Lower lobe of right lung (tissue), 2 donors: ENCODE measurements at regions not wholly inside any gene's neighbourhood (a gene's known extent, or its start where the extent isn't known, plus 50 kb on each side); places are given as distances from the start of the nearest gene placed in this dataset.
"Not testable (repeated sequence)": the region's sequence is repeated elsewhere in the genome, so short reads cannot be mapped to it uniquely, and the experiment has no call there.

ENCODE experiments used
- ATAC-seq, 2 donors: fragments of 200-7000 bp; cut with Tn5 transposase; one replicate each; pipeline ENCODE4 v1.9.1; 2020 to 2022; ENCODE audit warnings: mild to moderate bottlenecking in 2 of 2, moderate library complexity in 2 of 2
- DNase-seq: peaks from one replicate; pipeline ENCODE4 v3.0.0-alpha.2; 2020
- H3K27ac ChIP-seq: fragments of 200-600 bp; one replicate; pipeline ENCODE4 v1.8.0; 2022
- H3K27me3 ChIP-seq: fragments of 200-600 bp; one replicate; pipeline ENCODE4 v1.8.0; 2022; ENCODE audit warnings: low read depth
- H3K36me3 ChIP-seq: fragments of 200-600 bp; one replicate; pipeline ENCODE4 v1.8.0; 2022; ENCODE audit warnings: mild to moderate bottlenecking
- H3K4me1 ChIP-seq: fragments of 200-600 bp; one replicate; pipeline ENCODE4 v1.8.0; 2022
- H3K4me3 ChIP-seq: fragments of 200-600 bp; one replicate; pipeline ENCODE4 v1.8.0; 2022; ENCODE audit warnings: mild to moderate bottlenecking
- H3K9me3 ChIP-seq: fragments of 200-600 bp; one replicate; pipeline ENCODE4 v1.8.0; 2022
- intact Hi-C: fragments of 100-400 bp; cut with DNase I; formaldehyde crosslinking; loops from one replicate; pipeline ENCODE4 v1.11.0; 2022
- TF ChIP-seq, protein P1 (sequence below): fragments of 200-600 bp; IDR thresholded peaks from one replicate; pipeline ENCODE4 v1.8.0; 2022; ENCODE audit warnings: antibody characterized with exemption, mild to moderate bottlenecking
- donor health status: DM: no; HTN: yes; CAD: no; lungs with severe emphysema.

DNA sequence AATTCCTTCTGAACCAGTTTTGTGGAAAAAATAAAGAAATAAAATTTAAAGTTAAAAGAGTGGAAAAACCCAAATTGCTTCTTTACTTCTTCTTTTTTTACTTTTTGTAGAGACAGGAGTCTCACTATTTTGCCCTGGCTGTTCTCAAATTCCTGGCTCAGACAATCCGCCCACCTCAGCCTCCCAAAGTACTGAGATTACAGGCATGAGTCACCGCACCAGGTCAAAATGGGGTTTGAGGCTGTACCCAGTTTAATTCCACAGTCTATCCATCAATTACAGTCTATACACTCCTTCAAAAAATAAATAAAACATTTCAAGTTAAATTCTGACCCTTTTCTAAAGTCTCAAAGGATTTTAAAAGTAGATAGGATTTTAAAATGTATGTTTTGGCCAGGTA is 120.3 kb downstream of the FAM161A start:
- Histone ChIP-seq H3K27me3 (no peaks in the 10 kb centered on the region), H3K36me3 (no peaks in the 10 kb centered on the region), H3K4me1 (no peaks in the 10 kb centered on the region), H3K9me3 (no peaks in the 10 kb centered on the region), H3K4me3 (no peak overlapping the region), H3K27ac (no peak overlapping the region)
- no peak for DNase-seq
- intact Hi-C loops, result no loop called here
- TF ChIP-seq, protein P1, sequence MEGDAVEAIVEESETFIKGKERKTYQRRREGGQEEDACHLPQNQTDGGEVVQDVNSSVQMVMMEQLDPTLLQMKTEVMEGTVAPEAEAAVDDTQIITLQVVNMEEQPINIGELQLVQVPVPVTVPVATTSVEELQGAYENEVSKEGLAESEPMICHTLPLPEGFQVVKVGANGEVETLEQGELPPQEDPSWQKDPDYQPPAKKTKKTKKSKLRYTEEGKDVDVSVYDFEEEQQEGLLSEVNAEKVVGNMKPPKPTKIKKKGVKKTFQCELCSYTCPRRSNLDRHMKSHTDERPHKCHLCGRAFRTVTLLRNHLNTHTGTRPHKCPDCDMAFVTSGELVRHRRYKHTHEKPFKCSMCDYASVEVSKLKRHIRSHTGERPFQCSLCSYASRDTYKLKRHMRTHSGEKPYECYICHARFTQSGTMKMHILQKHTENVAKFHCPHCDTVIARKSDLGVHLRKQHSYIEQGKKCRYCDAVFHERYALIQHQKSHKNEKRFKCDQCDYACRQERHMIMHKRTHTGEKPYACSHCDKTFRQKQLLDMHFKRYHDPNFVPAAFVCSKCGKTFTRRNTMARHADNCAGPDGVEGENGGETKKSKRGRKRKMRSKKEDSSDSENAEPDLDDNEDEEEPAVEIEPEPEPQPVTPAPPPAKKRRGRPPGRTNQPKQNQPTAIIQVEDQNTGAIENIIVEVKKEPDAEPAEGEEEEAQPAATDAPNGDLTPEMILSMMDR, result no peak
- no peak for ATAC-seq

DNA sequence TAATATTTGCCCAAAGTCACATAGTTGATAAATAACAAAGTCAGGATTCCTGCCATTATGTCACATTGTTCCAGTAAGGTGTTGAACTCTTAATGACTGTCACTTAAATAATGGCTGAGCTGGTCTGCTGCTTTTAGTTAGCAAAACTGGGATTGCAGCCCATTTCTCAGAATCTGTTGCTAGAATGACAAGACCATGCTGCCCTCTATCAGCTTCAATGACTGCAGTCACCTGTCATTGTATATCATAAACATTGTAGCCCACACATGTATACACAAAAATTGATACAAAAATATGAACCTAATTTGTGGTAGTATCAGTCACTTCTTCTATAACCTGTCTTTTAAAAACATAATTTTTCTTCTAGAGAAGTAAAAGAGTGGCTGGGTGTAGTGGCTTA is 121.1 kb downstream of the FAM161A start:
- intact Hi-C loops, result no loop called here
- H3K27ac ChIP-seq, result no peak overlapping the region
- no peak for DNase-seq
- H3K36me3 ChIP-seq, result no peaks in the 10 kb centered on the region
- no peaks in the 10 kb centered on the region for H3K27me3 ChIP-seq
- no peak for ATAC-seq
- H3K4me1 ChIP-seq, result no peaks in the 10 kb centered on the region
- H3K4me3 ChIP-seq, result no peak overlapping the region
- TF ChIP-seq, protein P1, result no peak
- no peaks in the 10 kb centered on the region for H3K9me3 ChIP-seq

DNA sequence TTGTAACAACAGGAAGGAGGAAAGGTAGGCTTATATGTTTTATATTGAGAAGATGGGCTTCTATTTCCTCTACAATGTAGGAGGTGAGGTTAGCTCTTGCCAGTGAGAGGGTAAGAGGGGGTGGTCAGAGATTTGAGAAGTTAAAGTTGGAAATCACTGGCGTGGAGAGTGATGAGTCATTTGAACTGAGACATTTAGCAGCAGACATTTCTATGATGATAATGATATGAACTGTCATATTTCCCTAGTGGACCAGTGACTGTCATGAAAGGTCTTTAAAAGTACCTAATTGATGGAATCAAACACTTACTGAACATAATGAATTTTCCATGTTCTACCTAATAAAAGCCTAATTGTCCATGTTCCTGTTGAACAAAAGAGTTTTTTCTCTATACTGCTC is 126.1 kb downstream of the FAM161A start:
- H3K9me3 ChIP-seq, result no peaks in the 10 kb centered on the region
- no peak overlapping the region for H3K27ac ChIP-seq
- ATAC-seq, result no peak
- no peaks in the 10 kb centered on the region for H3K4me1 ChIP-seq
- H3K27me3 ChIP-seq, result no peaks in the 10 kb centered on the region
- no peaks in the 10 kb centered on the region for H3K36me3 ChIP-seq
- intact Hi-C loops, result no loop called here
- TF ChIP-seq, protein P1, result no peak
- no peak overlapping the region for H3K4me3 ChIP-seq
- DNase-seq, result no peak

DNA sequence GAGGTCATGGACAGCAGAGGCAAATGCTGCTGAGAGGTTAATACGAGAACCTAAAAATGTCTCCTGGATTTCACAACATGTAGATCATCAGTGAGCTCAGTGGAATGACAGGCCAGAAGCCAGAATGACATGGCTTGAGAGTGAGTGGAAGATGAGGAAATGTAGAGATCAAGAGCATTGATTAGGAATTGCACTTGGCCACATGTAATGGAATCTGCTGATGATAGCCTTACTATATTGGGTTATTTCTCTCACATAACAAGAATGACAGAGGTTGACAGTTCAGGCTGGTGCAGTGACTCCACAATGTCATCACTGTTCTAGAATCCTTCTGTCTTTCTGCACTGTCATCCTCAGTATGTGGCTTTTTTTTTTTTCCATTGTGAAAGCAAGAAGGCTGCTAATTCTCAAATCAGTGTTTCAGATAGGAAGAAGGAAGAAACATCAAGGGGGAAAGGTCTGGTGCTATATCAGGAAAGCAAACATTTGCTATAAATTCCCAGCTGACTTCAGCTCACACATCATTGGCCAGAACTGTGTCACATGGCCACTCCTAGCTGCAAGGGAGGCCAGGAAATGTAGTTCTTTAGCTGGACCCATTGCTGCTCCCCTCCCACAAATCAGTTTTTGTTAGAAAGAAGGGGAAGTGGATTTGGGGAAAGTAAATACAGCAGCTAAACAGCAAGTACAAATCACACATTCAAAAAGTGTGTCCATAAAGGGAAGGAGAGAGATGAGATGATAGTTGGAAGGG is 127.2 kb downstream of the FAM161A start:
- TF ChIP-seq, protein P1, result no peak
- DNase-seq (no peak), ATAC-seq (no peak)
- Histone ChIP-seq H3K27ac (no peak overlapping the region), H3K36me3 (no peaks in the 10 kb centered on the region), H3K9me3 (no peaks in the 10 kb centered on the region), H3K4me1 (no peaks in the 10 kb centered on the region), H3K27me3 (no peaks in the 10 kb centered on the region), H3K4me3 (no peak overlapping the region)
- intact Hi-C loops, result no loop called here

DNA sequence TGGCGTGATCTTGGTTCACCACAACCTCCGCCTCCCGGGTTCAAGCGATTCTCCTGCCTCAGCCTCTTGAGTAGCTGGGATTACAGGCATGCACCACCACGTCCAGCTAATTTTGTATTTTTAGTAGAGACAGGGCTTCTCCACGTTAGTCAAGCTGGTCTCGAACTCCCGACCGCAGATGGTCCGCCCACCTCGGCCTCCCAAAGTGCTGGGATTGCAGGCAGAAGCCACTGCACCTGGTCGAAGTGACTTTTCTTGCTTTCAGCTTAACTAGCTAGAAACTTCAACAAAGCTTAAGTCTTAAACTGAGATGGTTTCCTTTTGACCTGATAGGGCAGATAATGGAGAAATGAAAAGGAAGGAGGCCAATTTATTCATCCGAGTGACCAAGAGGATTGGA is 130.5 kb downstream of the FAM161A start:
- DNase-seq, intact Hi-C loops, ATAC-seq, H3K9me3 ChIP-seq, H3K4me3 ChIP-seq, H3K4me1 ChIP-seq, H3K27me3 ChIP-seq, H3K36me3 ChIP-seq, H3K27ac ChIP-seq: not testable (repeated sequence)

DNA sequence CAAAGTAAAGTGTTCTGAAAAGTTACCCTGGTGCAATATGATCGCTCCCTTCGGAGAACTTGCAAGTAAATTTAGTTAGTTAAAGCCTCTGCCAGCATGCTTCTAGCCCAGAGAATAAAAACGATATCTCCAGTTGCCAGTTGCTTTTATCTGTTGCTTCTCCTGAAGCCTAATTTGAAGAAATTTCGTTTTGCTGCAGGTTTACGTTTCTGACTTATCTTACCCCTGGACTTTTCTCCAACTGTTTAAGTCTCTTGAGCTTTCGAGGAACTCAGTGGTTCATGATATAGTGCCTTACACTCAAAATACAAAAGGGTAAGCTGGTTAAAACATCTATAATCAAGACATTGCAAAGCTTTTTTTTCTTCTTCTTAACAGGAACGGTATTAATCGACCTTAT is 131.1 kb downstream of the FAM161A start:
- Histone ChIP-seq H3K36me3 (no peaks in the 10 kb centered on the region), H3K9me3 (no peaks in the 10 kb centered on the region), H3K27ac (no peak overlapping the region), H3K4me1 (no peaks in the 10 kb centered on the region), H3K27me3 (no peaks in the 10 kb centered on the region), H3K4me3 (no peak overlapping the region)
- no peak for ATAC-seq
- no peak for DNase-seq
- TF ChIP-seq, protein P1, result no peak
- intact Hi-C loops, result no loop called here
